Gastroesophageal sphincter (tissue), 4 donors: ENCODE measurements at regions not wholly inside any gene's neighbourhood (a gene's known extent, or its start where the extent isn't known, plus 50 kb on each side); places are given as distances from the start of the nearest gene placed in this dataset.

ENCODE experiments used
- ATAC-seq: fragments of 150-250 bp; one replicate; pipeline ENCODE4 v1.9.1; 2016; ENCODE audit warnings: mild to moderate bottlenecking, moderate library complexity
- H3K27ac ChIP-seq, 4 donors: fragments of 200-600 bp; sonication (generic) in 3 of 4; 1 replicate in 3 of 4; 2 replicates in 1 of 4; pipeline ENCODE4 v1.5.1; 2016 to 2019
- H3K27me3 ChIP-seq: fragments of 200-600 bp; sonication (generic); one replicate; pipeline ENCODE4 v1.5.1; 2019
- H3K36me3 ChIP-seq, 2 donors: fragments of 200-600 bp; sonication (generic); one replicate each; pipeline ENCODE4 v1.5.1; 2019; ENCODE audit warnings: control low read depth in 1 of 2
- H3K4me1 ChIP-seq, 3 donors: fragments of 200-600 bp; sonication (generic); 1 replicate in 2 of 3; 2 replicates in 1 of 3; pipeline ENCODE4 v1.5.1; 2016 to 2019; ENCODE audit warnings: control low read depth in 2 of 3
- H3K4me3 ChIP-seq, 2 donors: fragments of 200-600 bp; sonication (generic); one replicate each; pipeline ENCODE4 v1.5.1; 2019; ENCODE audit warnings: mild to moderate bottlenecking in 1 of 2, moderate library complexity in 1 of 2
- H3K9me3 ChIP-seq, 3 donors: fragments of 200-600 bp; sonication (generic); one replicate each; pipeline ENCODE4 v1.5.1; 2017 to 2019; ENCODE audit warnings: control low read depth in 2 of 3
- EP300 ChIP-seq: sonication (generic); formaldehyde crosslinking; IDR thresholded peaks from one replicate; pipeline ENCODE4 v1.6.1; 2017; ENCODE audit warnings: antibody characterized with exemption, mild to moderate bottlenecking
- POLR2A ChIP-seq, 2 donors: fragments of 450-650 bp; IDR thresholded peaks; one replicate each; pipeline ENCODE4 v1.6.1; 2017; ENCODE audit warnings: antibody characterized with exemption in 2 of 2, mild to moderate bottlenecking in 2 of 2, moderate library complexity in 1 of 2
- POLR2AphosphoS5 ChIP-seq: sonication (generic); formaldehyde crosslinking; IDR thresholded peaks from one replicate; pipeline ENCODE4 v1.6.1; 2017; ENCODE audit warnings: antibody characterized with exemption
- WGBS, 2 donors: methylation state at CpG; one replicate each; pipeline ENCODE4 v1.1.5; 2018; ENCODE audit warnings: low coverage in 1 of 2; 5-methylcytosine and 5-hydroxymethylcytosine counted together
- TF ChIP-seq, protein P1 (sequence below), 4 experiments: fragments of 200-600 bp in 2 of 4; fragments of 450-650 bp in 2 of 4; sonication (generic) in 1 of 4; IDR thresholded peaks; one replicate each; pipeline ENCODE4 v1.5.1; 2017 to 2019; ENCODE audit warnings: antibody characterized with exemption in 4 of 4, mild to moderate bottlenecking in 2 of 4, moderate library complexity in 2 of 4

DNA sequence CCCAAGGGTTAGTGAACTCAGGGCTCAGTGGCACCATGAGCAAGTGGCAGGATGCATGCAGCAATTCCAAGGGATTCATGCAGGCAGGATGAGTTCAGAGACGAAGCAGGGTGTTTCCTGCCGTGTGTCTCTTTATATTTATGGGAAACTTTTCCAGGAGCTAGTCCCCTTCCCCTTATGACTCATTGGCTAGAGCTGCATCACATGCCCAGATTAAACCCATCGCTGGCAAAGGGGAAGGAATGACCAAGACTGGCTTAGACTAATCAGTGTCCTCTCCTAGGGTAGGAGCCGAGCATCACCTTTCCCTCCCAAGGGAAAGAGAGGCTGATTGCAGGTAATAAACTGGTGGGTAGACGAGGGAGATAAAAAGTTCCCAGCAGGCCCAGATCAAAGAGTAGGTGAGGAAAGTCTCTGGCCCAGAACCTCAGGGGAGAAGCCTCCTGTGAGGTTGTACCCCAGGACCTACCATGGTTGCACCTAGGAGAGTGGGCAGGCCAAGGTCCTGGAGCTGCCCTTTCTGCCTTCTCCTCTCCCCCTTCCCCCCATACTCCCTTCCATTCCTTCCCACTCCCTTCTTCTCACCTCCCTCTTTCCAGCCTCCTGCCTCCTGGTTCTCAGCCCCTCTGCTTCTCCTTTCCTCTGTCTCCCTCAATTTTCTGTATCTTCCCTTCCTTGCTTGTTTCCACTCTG is 67.8 kb upstream of the ITGA11 start:
- H3K27ac ChIP-seq, result no peak overlapping the region
- no peaks in the 10 kb centered on the region for H3K27me3 ChIP-seq
- ATAC-seq, result no peak
- H3K9me3 ChIP-seq, result no peaks in the 10 kb centered on the region
- TF ChIP-seq, protein P1, sequence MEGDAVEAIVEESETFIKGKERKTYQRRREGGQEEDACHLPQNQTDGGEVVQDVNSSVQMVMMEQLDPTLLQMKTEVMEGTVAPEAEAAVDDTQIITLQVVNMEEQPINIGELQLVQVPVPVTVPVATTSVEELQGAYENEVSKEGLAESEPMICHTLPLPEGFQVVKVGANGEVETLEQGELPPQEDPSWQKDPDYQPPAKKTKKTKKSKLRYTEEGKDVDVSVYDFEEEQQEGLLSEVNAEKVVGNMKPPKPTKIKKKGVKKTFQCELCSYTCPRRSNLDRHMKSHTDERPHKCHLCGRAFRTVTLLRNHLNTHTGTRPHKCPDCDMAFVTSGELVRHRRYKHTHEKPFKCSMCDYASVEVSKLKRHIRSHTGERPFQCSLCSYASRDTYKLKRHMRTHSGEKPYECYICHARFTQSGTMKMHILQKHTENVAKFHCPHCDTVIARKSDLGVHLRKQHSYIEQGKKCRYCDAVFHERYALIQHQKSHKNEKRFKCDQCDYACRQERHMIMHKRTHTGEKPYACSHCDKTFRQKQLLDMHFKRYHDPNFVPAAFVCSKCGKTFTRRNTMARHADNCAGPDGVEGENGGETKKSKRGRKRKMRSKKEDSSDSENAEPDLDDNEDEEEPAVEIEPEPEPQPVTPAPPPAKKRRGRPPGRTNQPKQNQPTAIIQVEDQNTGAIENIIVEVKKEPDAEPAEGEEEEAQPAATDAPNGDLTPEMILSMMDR (IDR thresholded peaks at IDR 0.05), result no peak
- no peak for TF ChIP-seq POLR2AphosphoS5
- TF ChIP-seq POLR2A (IDR thresholded peaks at IDR 0.05), result no peak
- TF ChIP-seq EP300, result no peak
- H3K4me3 ChIP-seq, result no peak overlapping the region
- peaks cover 0 to 14% (median 0%) of the 10 kb centered on the region in 3 donors for H3K4me1 ChIP-seq
- no peaks in the 10 kb centered on the region for H3K36me3 ChIP-seq
- 61 to 100% methylated on average over 1 to 3 of the region's 5 CpGs for whole genome bisulfite sequencing, 2 donors

GRCh38 chr15:68500363-68501258 is 68.6 kb upstream of the ITGA11 start:
- ATAC-seq, result no peak
- peak overlapping the region in 1 of 4 donors; percentile 23 for H3K27ac ChIP-seq
- WGBS, 2 donors, result 63% methylated on average over 2 to 8 of the region's 11 CpGs
- no peaks in the 10 kb centered on the region for H3K27me3 ChIP-seq
- no peaks in the 10 kb centered on the region for H3K36me3 ChIP-seq
- no peak overlapping the region for H3K4me3 ChIP-seq
- peaks cover 0 to 14% (median 0%) of the 10 kb centered on the region in 3 donors for H3K4me1 ChIP-seq
- no peaks in the 10 kb centered on the region for H3K9me3 ChIP-seq
- TF ChIP-seq, protein P1 (IDR thresholded peaks at IDR 0.05), result no peak
- TF ChIP-seq POLR2AphosphoS5 (no peak), EP300 (no peak), POLR2A (IDR thresholded peaks at IDR 0.05) (no peak)

- WGBS, 2 donors, result 55% methylated on average over 4 of the region's 4 CpGs; no CpG with 5 or more reads in 1 of the 2 donors
- no peaks in the 10 kb centered on the region for H3K27me3 ChIP-seq
- H3K9me3 ChIP-seq, result peaks cover 0 to 3% (median 0%) of the 10 kb centered on the region in 3 donors
- no peaks in the 10 kb centered on the region for H3K36me3 ChIP-seq
- TF ChIP-seq, protein P1 (IDR thresholded peaks at IDR 0.05), result no peak
- TF ChIP-seq EP300 (no peak), POLR2AphosphoS5 (no peak), POLR2A (IDR thresholded peaks at IDR 0.05) (no peak)
- peaks cover 0 to 14% (median 0%) of the 10 kb centered on the region in 3 donors for H3K4me1 ChIP-seq
- H3K4me3 ChIP-seq, result no peak overlapping the region
- no peak overlapping the region for H3K27ac ChIP-seq
- ATAC-seq, result no peak
Observed at GRCh38 chr15:68501259-68501591, 69.3 kb upstream of the ITGA11 start.

- H3K27ac ChIP-seq, result no peak overlapping the region
- no peaks in the 10 kb centered on the region for H3K27me3 ChIP-seq
- peaks cover 0 to 3% (median 0%) of the 10 kb centered on the region in 3 donors for H3K9me3 ChIP-seq
- no peak for ATAC-seq
- 84 to 100% methylated on average over 2 of the region's 2 CpGs for WGBS, 2 donors
- TF ChIP-seq, protein P1 (IDR thresholded peaks at IDR 0.05), result no peak
- TF ChIP-seq POLR2AphosphoS5 (no peak), POLR2A (IDR thresholded peaks at IDR 0.05) (no peak)
- peaks cover 0 to 14% (median 0%) of the 10 kb centered on the region in 3 donors for H3K4me1 ChIP-seq
- no peak overlapping the region for H3K4me3 ChIP-seq
- H3K36me3 ChIP-seq, result no peaks in the 10 kb centered on the region
Observed at GRCh38 chr15:68501616-68502015, 69.7 kb upstream of the ITGA11 start.
